K562 (cell line): ENCODE measurements at regions not wholly inside any gene's neighbourhood (a gene's known extent, or its start where the extent isn't known, plus 50 kb on each side); places are given as distances from the start of the nearest gene placed in this dataset.

ENCODE experiments used
- CXXC5 ChIP-seq: fragments of 250-450 bp; sonication (Bioruptor Pico); IDR thresholded peaks from 2 replicates; pipeline ENCODE4 v1.8.0; 2022; ENCODE audit warnings: inconsistent platforms, mild to moderate bottlenecking, moderate library complexity
- DEAF1 ChIP-seq: fragments of 450-650 bp; formaldehyde crosslinking; IDR thresholded peaks from 2 replicates; pipeline ENCODE4 v1.4.0; 2020; ENCODE audit warnings: mild to moderate bottlenecking, moderate library complexity
- HMG20A ChIP-seq: fragments of 450-650 bp; formaldehyde crosslinking; conservative IDR thresholded peaks from 2 replicates; pipeline ENCODE4 v1.4.0; 2020; ENCODE audit warnings: mild to moderate bottlenecking, mixed read lengths
- MAFG ChIP-seq: fragments of 450-650 bp; conservative IDR thresholded peaks from 2 replicates; pipeline ENCODE4 v1.6.1; 2016; ENCODE audit warnings: missing genetic modification characterization, missing compliant biosample characterization
- RFX5 ChIP-seq: IDR thresholded peaks from 2 replicates; pipeline ENCODE4 v1.6.1; 2011; ENCODE audit warnings: low read depth, mild to moderate bottlenecking, improper control_type of control experiment, low read length
- SRF ChIP-seq, 2 experiments: fragments of 250-450, 450-650 bp in 1 of 2; sonication (Bioruptor Pico) in 1 of 2; sonication (generic) in 1 of 2; formaldehyde crosslinking; IDR thresholded peaks; 2 replicates each; pipeline versions ENCODE4 v1.5.0 to v1.5.1; 2020 to 2022; ENCODE audit warnings: mild to moderate bottlenecking in 1 of 2, missing genetic modification reagents in 1 of 2
- TSC22D4 ChIP-seq: fragments of 450-650 bp; IDR thresholded peaks from 2 replicates; pipeline ENCODE4 v1.6.1; 2016; ENCODE audit warnings: missing genetic modification characterization, missing biosample characterization, control low read depth
- ZFP36 ChIP-seq: fragments of 150-350 bp; IDR thresholded peaks from 2 replicates; pipeline ENCODE4 v1.6.1; 2018; ENCODE audit warnings: low read length, low read depth; ENCODE audit not compliant: partially characterized antibody
- ZNF280A ChIP-seq: fragments of 450-650 bp; IDR thresholded peaks from 2 replicates; pipeline ENCODE4 v1.6.1; 2018; ENCODE audit warnings: mild to moderate bottlenecking, low read depth; ENCODE audit not compliant: partially characterized antibody
- ZNF75A ChIP-seq: fragments of 450-650 bp; formaldehyde crosslinking; IDR thresholded peaks from 2 replicates; pipeline ENCODE4 v1.4.0; 2020; ENCODE audit warnings: mild to moderate bottlenecking
- TF ChIP-seq, protein P1 (sequence below): fragments of 450-650 bp; IDR thresholded peaks from 2 replicates; pipeline ENCODE4 v1.6.1; 2016; ENCODE audit warnings: mild to moderate bottlenecking, moderate library complexity

- TF ChIP-seq, protein P1, sequence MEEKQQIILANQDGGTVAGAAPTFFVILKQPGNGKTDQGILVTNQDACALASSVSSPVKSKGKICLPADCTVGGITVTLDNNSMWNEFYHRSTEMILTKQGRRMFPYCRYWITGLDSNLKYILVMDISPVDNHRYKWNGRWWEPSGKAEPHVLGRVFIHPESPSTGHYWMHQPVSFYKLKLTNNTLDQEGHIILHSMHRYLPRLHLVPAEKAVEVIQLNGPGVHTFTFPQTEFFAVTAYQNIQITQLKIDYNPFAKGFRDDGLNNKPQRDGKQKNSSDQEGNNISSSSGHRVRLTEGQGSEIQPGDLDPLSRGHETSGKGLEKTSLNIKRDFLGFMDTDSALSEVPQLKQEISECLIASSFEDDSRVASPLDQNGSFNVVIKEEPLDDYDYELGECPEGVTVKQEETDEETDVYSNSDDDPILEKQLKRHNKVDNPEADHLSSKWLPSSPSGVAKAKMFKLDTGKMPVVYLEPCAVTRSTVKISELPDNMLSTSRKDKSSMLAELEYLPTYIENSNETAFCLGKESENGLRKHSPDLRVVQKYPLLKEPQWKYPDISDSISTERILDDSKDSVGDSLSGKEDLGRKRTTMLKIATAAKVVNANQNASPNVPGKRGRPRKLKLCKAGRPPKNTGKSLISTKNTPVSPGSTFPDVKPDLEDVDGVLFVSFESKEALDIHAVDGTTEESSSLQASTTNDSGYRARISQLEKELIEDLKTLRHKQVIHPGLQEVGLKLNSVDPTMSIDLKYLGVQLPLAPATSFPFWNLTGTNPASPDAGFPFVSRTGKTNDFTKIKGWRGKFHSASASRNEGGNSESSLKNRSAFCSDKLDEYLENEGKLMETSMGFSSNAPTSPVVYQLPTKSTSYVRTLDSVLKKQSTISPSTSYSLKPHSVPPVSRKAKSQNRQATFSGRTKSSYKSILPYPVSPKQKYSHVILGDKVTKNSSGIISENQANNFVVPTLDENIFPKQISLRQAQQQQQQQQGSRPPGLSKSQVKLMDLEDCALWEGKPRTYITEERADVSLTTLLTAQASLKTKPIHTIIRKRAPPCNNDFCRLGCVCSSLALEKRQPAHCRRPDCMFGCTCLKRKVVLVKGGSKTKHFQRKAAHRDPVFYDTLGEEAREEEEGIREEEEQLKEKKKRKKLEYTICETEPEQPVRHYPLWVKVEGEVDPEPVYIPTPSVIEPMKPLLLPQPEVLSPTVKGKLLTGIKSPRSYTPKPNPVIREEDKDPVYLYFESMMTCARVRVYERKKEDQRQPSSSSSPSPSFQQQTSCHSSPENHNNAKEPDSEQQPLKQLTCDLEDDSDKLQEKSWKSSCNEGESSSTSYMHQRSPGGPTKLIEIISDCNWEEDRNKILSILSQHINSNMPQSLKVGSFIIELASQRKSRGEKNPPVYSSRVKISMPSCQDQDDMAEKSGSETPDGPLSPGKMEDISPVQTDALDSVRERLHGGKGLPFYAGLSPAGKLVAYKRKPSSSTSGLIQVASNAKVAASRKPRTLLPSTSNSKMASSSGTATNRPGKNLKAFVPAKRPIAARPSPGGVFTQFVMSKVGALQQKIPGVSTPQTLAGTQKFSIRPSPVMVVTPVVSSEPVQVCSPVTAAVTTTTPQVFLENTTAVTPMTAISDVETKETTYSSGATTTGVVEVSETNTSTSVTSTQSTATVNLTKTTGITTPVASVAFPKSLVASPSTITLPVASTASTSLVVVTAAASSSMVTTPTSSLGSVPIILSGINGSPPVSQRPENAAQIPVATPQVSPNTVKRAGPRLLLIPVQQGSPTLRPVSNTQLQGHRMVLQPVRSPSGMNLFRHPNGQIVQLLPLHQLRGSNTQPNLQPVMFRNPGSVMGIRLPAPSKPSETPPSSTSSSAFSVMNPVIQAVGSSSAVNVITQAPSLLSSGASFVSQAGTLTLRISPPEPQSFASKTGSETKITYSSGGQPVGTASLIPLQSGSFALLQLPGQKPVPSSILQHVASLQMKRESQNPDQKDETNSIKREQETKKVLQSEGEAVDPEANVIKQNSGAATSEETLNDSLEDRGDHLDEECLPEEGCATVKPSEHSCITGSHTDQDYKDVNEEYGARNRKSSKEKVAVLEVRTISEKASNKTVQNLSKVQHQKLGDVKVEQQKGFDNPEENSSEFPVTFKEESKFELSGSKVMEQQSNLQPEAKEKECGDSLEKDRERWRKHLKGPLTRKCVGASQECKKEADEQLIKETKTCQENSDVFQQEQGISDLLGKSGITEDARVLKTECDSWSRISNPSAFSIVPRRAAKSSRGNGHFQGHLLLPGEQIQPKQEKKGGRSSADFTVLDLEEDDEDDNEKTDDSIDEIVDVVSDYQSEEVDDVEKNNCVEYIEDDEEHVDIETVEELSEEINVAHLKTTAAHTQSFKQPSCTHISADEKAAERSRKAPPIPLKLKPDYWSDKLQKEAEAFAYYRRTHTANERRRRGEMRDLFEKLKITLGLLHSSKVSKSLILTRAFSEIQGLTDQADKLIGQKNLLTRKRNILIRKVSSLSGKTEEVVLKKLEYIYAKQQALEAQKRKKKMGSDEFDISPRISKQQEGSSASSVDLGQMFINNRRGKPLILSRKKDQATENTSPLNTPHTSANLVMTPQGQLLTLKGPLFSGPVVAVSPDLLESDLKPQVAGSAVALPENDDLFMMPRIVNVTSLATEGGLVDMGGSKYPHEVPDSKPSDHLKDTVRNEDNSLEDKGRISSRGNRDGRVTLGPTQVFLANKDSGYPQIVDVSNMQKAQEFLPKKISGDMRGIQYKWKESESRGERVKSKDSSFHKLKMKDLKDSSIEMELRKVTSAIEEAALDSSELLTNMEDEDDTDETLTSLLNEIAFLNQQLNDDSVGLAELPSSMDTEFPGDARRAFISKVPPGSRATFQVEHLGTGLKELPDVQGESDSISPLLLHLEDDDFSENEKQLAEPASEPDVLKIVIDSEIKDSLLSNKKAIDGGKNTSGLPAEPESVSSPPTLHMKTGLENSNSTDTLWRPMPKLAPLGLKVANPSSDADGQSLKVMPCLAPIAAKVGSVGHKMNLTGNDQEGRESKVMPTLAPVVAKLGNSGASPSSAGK, result no peak
- TF ChIP-seq TSC22D4, result no peak
- no peak for TF ChIP-seq CXXC5 (CRISPR knock-in tag)
- TF ChIP-seq ZFP36, result no peak
- no peak for TF ChIP-seq ZNF280A
- TF ChIP-seq RFX5, result no peak
- TF ChIP-seq ZNF75A (CRISPR knock-in tag), result no peak
- no peak for TF ChIP-seq HMG20A (CRISPR knock-in tag)
- TF ChIP-seq MAFG (tag), result no peak
- TF ChIP-seq DEAF1, result no peak
- no peak for TF ChIP-seq SRF (CRISPR knock-in tag; IDR thresholded peaks at IDR 0.05)
- TF ChIP-seq, all 486 proteins: peak for 0
These were observed 271.7 kb upstream of the SNX7 start (continued) for GRCh38 chr1:98389809-98390208.
